Mucosa of descending colon (tissue), 3 donors: ENCODE measurements at regions not wholly inside any gene's neighbourhood (a gene's known extent, or its start where the extent isn't known, plus 50 kb on each side); places are given as distances from the start of the nearest gene placed in this dataset.
"Not testable (repeated sequence)": the region's sequence is repeated elsewhere in the genome, so short reads cannot be mapped to it uniquely, and the experiment has no call there.

Experiments used
- ATAC-seq: fragments of 200-7000 bp; cut with Tn5 transposase; one replicate; pipeline ENCODE4 v1.9.1; 2020; ENCODE audit warnings: mild to moderate bottlenecking, moderate library complexity
- DNase-seq, 3 donors: peaks; one replicate each; pipeline ENCODE4 v3.0.0-alpha.2; 2020
- H3K36me3 ChIP-seq: fragments of 200-600 bp; one replicate; pipeline ENCODE4 v1.8.0; 2021; ENCODE audit warnings: low read depth, mild to moderate bottlenecking
- H3K4me1 ChIP-seq: fragments of 200-600 bp; one replicate; pipeline ENCODE4 v1.8.0; 2021; ENCODE audit warnings: low read depth, mild to moderate bottlenecking
- H3K4me3 ChIP-seq: fragments of 200-600 bp; one replicate; pipeline ENCODE4 v1.8.0; 2021; ENCODE audit warnings: mild to moderate bottlenecking
- H3K9me3 ChIP-seq: fragments of 200-600 bp; one replicate; pipeline ENCODE4 v1.8.0; 2021; ENCODE audit warnings: mild to moderate bottlenecking
- intact Hi-C, 2 donors: fragments of 100-400 bp; cut with DNase I in 1 of 2; cut with micrococcal nuclease in 1 of 2; formaldehyde crosslinking; loops; one replicate each; pipeline versions ENCODE4 v1.11.0 to v1.11.1; 2022; cut with DNase I, micrococcal nuclease
- TF ChIP-seq, protein P1 (sequence below): fragments of 200-600 bp; IDR thresholded peaks from one replicate; pipeline ENCODE4 v1.8.0; 2022; ENCODE audit warnings: antibody characterized with exemption, mild to moderate bottlenecking
- donor health status: DM: no; HTN: no; CAD: no; lungs with moderate emphysema.
- donor health status: DM: no; HTN: no; CAD: no.
- donor health status: DM: no; HTN: yes; CAD: no.

DNA sequence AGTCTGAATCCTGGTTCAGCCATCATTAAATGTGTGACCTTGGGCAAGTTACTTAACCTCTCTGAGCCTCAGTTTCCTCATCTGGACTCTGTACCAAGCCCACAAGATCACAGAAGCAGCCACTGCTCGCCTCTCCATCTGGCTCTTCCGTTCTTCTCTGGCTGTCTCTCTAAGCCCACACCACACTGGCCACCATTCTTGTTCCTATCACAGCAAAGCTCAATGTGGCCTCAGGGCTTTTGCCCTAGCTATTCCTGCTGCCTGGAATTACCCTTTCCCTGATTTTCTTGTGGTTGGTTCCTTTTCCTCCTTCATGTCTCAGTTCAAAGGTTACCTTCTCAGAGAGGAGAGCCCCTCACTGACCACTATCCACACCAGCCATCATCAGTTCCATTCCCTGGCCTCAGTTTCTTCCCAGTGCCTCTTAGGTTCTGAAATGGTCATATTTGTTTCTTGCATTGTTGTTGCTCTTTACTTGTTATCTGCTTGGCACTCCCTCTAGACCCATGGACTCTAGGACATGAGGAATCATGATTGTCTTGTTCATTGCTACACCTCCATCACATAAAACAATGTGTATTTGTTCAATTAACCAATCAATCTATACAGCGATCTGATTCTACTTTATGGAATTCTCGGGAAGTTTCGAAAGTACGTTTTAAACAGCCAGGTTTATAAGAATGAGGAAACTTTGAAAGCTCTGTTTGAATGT is 56.5 kb upstream of the PTPN1 start:
- Histone ChIP-seq H3K4me3 (no peak overlapping the region), H3K36me3 (no peaks in the 10 kb centered on the region), H3K4me1 (peaks cover 6% of the 10 kb centered on the region), H3K9me3 (no peaks in the 10 kb centered on the region)
- ATAC-seq (no peak), DNase-seq (no peak)
- TF ChIP-seq, protein P1, sequence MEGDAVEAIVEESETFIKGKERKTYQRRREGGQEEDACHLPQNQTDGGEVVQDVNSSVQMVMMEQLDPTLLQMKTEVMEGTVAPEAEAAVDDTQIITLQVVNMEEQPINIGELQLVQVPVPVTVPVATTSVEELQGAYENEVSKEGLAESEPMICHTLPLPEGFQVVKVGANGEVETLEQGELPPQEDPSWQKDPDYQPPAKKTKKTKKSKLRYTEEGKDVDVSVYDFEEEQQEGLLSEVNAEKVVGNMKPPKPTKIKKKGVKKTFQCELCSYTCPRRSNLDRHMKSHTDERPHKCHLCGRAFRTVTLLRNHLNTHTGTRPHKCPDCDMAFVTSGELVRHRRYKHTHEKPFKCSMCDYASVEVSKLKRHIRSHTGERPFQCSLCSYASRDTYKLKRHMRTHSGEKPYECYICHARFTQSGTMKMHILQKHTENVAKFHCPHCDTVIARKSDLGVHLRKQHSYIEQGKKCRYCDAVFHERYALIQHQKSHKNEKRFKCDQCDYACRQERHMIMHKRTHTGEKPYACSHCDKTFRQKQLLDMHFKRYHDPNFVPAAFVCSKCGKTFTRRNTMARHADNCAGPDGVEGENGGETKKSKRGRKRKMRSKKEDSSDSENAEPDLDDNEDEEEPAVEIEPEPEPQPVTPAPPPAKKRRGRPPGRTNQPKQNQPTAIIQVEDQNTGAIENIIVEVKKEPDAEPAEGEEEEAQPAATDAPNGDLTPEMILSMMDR, result no peak
- intact Hi-C loops, result loop anchor here in 1 of 2 donors (10.0 kb wide), 1 partner anchor 69 kb away; no protein-coding TSS in a partner anchor

DNA sequence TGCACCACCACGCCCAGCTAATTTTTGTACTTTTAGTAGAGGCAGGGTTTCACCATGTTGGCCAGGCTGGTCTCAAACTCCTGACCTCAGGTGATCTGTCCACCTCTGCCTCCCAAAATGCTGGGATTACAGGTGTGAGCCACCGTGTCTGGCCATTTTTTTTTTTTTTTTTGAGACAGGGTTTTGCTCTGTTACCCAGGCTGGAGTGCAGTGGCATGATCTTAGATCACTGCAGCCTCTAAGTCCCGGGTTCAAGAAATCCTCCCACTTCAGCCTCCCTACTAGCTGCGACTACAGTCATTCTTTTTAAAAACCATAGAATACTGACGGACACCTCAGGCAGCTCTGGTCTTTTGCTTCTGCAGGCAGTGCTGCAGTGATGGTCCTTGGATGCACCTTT is 54.9 kb upstream of the PTPN1 start:
- H3K9me3 ChIP-seq, H3K4me1 ChIP-seq, H3K36me3 ChIP-seq, ATAC-seq, DNase-seq, H3K4me3 ChIP-seq: not testable (repeated sequence)
- intact Hi-C loops, result loop anchor here in 1 of 2 donors (10.0 kb wide), 1 partner anchor 70 kb away; no protein-coding TSS in a partner anchor

DNA sequence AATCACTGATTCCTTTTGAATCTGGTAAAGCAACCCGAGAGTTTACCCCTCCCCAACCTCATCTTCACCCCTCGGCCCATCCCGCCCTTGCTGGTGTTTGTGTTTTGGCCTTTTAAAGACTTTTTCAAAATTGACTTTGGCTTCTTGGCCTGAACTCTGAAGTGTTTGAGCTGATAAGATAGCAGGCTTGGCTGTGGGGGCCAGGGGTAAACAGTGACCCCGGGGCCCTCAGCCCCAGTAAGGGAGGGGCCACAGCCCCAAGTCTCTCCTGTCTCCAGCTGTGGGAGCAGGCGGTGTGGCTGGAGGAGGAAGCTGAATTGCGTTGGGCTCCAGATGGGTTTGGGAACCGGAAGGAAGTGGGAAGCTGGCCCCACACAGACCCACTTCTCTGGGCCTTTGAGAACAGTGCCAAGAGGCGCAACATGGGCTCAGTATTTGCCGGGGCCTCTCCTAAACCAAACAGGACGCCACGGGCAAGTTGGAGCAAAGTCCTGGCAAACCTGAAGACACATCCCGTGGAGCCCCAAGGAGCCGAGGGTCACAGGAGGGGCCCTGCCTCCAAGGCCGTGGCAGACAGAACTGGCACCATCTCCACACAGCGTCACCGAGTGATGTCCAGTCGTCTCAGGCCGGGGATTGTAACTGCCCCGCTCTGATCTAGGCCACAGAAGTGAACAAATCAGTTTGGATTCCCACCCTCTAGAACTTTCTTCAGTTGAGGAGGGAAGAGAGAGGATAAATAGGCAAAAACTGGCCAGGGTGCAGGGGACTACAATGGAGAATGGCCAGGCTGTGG is 54.3 kb upstream of the PTPN1 start:
- no peak overlapping the region for H3K4me3 ChIP-seq
- ATAC-seq (no peak), DNase-seq (no peak)
- TF ChIP-seq, protein P1, result no peak
- no peaks in the 10 kb centered on the region for H3K36me3 ChIP-seq
- intact Hi-C loops, result loop anchor here in 1 of 2 donors (10.0 kb wide), 1 partner anchor 71 kb away; no protein-coding TSS in a partner anchor
- H3K9me3 ChIP-seq, result no peaks in the 10 kb centered on the region
- peaks cover 6% of the 10 kb centered on the region for H3K4me1 ChIP-seq

DNA sequence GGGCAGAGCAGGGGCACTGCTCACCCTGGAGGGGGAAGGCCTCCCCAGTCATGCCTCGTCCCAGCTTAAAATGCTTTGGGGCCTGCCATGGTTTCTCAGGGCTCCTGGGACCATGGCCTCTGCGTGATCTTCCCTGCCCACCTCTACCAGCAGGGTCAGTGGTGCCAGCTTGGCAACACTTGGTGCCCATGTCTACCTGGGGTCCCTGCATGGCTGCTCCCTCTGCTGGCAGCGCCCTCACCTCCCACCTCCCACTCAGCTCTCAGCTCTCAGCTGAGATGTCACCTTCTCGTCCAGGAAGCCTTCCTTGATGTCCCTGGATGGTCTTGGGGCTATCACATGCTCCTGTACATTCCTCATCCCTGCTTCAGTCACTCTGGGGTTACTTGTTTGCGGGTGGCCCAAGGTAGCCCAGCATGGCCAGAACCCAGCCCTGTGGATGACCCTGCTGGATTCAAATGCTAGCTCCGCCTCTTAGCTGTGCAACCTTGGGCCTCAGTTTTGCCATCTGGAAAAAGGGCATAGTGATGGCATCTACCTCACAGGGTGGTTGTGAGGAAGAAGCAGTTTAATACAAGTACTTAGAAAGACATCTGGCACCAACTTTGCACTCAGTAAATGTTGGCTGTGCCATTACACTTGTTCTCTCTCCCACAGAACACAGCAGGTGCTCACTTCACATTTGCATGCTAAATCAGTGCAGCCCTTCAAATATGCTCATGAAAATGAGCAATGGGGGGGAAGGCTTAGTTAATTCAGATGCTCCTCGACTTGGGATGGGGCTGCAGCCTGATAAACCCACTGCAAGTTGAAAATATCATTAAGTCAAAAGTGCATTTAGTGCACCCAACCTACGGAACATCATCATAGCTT is 53.5 kb upstream of the PTPN1 start:
- TF ChIP-seq, protein P1, result no peak
- no peak overlapping the region for H3K4me3 ChIP-seq
- DNase-seq (no peak), ATAC-seq (no peak)
- H3K4me1 ChIP-seq, result no peaks in the 10 kb centered on the region
- no peaks in the 10 kb centered on the region for H3K9me3 ChIP-seq
- intact Hi-C loops, result loop anchor here in 1 of 2 donors (10.0 kb wide), 1 partner anchor 72 kb away; no protein-coding TSS in a partner anchor
- H3K36me3 ChIP-seq, result no peaks in the 10 kb centered on the region

DNA sequence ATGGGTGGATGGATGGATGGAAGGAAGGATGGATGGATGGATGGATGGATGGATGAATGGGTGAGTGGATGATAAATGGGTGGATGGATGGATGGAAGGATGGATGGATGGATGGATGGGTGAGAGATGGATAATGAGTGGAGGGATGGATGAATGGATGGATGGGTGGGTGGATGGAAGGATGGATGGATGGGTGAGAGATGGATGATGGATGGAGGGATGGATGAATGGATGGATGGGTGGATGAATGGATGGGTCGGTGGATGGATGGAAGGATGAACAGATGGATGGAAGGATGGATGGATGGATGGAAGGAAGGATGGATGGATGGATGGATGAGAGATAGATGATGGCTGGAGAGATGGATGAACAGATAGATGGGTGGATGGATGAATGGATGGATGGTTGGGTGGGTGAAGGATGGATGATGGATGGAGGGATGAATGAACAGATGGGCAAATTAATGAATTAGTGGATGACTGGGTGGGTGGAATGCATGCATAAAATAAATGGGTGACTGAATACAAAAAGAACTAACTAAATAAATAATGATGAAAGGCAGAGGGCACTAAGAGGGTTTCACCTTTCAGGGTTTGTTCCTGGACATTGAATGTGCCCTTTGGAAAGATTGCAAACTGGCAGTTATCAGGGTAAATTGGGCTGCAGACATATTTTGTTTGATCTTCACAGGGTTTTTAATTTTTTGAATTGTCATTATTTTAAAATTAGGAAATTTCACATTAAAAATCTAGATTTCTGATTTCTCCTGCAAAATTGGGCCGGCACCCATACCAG is 50.9 kb upstream of the PTPN1 start:
- DNase-seq (no peak), ATAC-seq (no peak)
- intact Hi-C loops, result loop anchor here in 1 of 2 donors (10.0 kb wide), 1 partner anchor 75 kb away; no protein-coding TSS in a partner anchor
- Histone ChIP-seq H3K4me3 (no peak overlapping the region), H3K9me3 (no peaks in the 10 kb centered on the region), H3K36me3 (no peaks in the 10 kb centered on the region), H3K4me1 (no peaks in the 10 kb centered on the region)
- TF ChIP-seq, protein P1, result no peak
